Islet precursor cell (in vitro differentiated cells): ENCODE measurements at regions not wholly inside any gene's neighbourhood (a gene's known extent, or its start where the extent isn't known, plus 50 kb on each side); places are given as distances from the start of the nearest gene placed in this dataset.
"Not testable (repeated sequence)": the region's sequence is repeated elsewhere in the genome, so short reads cannot be mapped to it uniquely, and the experiment has no call there.

Experiments
- DNase-seq: peaks from one replicate; pipeline ENCODE4 v3.0.0-alpha.2; 2018

GRCh38 chr17:5975661-5976060, 94.5 kb upstream of the WSCD1 start:
- DNase-seq: no peak

- DNase-seq: no peak
Measured at GRCh38 chr17:5976251-5976650, 93.9 kb upstream of the WSCD1 start.

GRCh38 chr17:5978496-5978895, 91.7 kb upstream of the WSCD1 start:
- DNase-seq: no peak

- no peak for DNase-seq
Measured at GRCh38 chr17:5980941-5981340, 89.2 kb upstream of the WSCD1 start.

GRCh38 chr17:5986644-5987043, 83.5 kb upstream of the WSCD1 start:
- DNase-seq: no peak

GRCh38 chr17:6000426-6000825, 69.8 kb upstream of the WSCD1 start:
- DNase-seq: no peak

GRCh38 chr17:6003221-6003620, 67.0 kb upstream of the WSCD1 start:
- DNase-seq: not testable (repeated sequence)

GRCh38 chr17:6005939-6006338, 64.2 kb upstream of the WSCD1 start:
- DNase-seq: no peak

- DNase-seq: no peak
Measured at GRCh38 chr17:6011206-6011605, 59.0 kb upstream of the WSCD1 start.

GRCh38 chr17:6018788-6019187, 51.4 kb upstream of the WSCD1 start:
- DNase-seq: no peak

- peak; percentile 66 for DNase-seq
Measured at GRCh38 chr17:6019959-6020358, 50.2 kb upstream of the WSCD1 start.

- no peak for DNase-seq
Measured at GRCh38 chr17:6020376-6021010, 49.7 kb upstream of the WSCD1 start.
